ENCODE measurements at regions not wholly inside any gene's neighbourhood (a gene's known extent, or its start where the extent isn't known, plus 50 kb on each side); places are given as distances from the start of the nearest gene placed in this dataset.

DNA sequence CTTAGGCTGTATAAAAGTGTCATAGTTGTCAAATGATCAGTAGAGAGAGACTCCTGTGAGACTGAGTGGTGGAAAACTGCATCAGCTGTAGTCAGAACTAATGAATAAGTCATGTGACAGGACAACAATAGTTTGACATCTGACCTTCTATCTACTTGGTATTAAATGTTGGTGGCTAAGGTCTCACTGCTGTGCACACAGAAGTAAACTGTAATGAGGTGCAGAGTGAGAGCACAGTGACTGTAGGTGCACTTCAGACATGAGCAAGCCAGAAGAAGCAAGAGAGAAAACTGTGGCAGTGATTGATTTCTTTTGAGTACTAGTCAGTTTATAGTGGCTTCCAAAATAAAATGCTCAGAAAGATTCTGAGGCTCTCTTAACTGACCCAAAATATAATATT lies 803.6 kb downstream of the RAPGEF2 start:
- TF ChIP-seq ZNF138 (CRISPR knock-in tag; conservative IDR thresholded peaks at IDR 0.05), result no peak
- TF ChIP-seq, protein P1, sequence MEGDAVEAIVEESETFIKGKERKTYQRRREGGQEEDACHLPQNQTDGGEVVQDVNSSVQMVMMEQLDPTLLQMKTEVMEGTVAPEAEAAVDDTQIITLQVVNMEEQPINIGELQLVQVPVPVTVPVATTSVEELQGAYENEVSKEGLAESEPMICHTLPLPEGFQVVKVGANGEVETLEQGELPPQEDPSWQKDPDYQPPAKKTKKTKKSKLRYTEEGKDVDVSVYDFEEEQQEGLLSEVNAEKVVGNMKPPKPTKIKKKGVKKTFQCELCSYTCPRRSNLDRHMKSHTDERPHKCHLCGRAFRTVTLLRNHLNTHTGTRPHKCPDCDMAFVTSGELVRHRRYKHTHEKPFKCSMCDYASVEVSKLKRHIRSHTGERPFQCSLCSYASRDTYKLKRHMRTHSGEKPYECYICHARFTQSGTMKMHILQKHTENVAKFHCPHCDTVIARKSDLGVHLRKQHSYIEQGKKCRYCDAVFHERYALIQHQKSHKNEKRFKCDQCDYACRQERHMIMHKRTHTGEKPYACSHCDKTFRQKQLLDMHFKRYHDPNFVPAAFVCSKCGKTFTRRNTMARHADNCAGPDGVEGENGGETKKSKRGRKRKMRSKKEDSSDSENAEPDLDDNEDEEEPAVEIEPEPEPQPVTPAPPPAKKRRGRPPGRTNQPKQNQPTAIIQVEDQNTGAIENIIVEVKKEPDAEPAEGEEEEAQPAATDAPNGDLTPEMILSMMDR (IDR thresholded peaks at IDR 0.05), result no peak
- TF ChIP-seq, protein P2, sequence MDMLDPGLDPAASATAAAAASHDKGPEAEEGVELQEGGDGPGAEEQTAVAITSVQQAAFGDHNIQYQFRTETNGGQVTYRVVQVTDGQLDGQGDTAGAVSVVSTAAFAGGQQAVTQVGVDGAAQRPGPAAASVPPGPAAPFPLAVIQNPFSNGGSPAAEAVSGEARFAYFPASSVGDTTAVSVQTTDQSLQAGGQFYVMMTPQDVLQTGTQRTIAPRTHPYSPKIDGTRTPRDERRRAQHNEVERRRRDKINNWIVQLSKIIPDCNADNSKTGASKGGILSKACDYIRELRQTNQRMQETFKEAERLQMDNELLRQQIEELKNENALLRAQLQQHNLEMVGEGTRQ (CRISPR knock-in tag; IDR thresholded peaks at IDR 0.05), result no peak
- TF ChIP-seq, protein P3, sequence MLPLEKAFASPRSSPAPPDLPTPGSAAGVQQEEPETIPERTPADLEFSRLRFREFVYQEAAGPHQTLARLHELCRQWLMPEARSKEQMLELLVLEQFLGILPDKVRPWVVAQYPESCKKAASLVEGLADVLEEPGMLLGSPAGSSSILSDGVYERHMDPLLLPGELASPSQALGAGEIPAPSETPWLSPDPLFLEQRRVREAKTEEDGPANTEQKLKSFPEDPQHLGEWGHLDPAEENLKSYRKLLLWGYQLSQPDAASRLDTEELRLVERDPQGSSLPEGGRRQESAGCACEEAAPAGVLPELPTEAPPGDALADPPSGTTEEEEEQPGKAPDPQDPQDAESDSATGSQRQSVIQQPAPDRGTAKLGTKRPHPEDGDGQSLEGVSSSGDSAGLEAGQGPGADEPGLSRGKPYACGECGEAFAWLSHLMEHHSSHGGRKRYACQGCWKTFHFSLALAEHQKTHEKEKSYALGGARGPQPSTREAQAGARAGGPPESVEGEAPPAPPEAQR (CRISPR knock-in tag; IDR thresholded peaks at IDR 0.05), result no peak
- TF ChIP-seq, protein P4, sequence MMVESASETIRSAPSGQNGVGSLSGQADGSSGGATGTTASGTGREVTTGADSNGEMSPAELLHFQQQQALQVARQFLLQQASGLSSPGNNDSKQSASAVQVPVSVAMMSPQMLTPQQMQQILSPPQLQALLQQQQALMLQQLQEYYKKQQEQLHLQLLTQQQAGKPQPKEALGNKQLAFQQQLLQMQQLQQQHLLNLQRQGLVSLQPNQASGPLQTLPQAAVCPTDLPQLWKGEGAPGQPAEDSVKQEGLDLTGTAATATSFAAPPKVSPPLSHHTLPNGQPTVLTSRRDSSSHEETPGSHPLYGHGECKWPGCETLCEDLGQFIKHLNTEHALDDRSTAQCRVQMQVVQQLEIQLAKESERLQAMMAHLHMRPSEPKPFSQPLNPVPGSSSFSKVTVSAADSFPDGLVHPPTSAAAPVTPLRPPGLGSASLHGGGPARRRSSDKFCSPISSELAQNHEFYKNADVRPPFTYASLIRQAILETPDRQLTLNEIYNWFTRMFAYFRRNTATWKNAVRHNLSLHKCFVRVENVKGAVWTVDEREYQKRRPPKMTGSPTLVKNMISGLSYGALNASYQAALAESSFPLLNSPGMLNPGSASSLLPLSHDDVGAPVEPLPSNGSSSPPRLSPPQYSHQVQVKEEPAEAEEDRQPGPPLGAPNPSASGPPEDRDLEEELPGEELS (CRISPR knock-in tag; IDR thresholded peaks at IDR 0.05), result no peak
- TF ChIP-seq, protein P5, sequence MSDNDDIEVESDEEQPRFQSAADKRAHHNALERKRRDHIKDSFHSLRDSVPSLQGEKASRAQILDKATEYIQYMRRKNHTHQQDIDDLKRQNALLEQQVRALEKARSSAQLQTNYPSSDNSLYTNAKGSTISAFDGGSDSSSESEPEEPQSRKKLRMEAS (CRISPR knock-in tag; IDR thresholded peaks at IDR 0.05), result no peak
- TF ChIP-seq, protein P6, sequence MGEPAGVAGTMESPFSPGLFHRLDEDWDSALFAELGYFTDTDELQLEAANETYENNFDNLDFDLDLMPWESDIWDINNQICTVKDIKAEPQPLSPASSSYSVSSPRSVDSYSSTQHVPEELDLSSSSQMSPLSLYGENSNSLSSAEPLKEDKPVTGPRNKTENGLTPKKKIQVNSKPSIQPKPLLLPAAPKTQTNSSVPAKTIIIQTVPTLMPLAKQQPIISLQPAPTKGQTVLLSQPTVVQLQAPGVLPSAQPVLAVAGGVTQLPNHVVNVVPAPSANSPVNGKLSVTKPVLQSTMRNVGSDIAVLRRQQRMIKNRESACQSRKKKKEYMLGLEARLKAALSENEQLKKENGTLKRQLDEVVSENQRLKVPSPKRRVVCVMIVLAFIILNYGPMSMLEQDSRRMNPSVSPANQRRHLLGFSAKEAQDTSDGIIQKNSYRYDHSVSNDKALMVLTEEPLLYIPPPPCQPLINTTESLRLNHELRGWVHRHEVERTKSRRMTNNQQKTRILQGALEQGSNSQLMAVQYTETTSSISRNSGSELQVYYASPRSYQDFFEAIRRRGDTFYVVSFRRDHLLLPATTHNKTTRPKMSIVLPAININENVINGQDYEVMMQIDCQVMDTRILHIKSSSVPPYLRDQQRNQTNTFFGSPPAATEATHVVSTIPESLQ (CRISPR knock-in tag; IDR thresholded peaks at IDR 0.05), result no peak

Data from WTC11 (cell line).